ENCODE measurements at regions not wholly inside any gene's neighbourhood (a gene's known extent, or its start where the extent isn't known, plus 50 kb on each side); places are given as distances from the start of the nearest gene placed in this dataset.

- no peak for DNase-seq (ENCODE audit: low spot score in 2 of 2)
- Histone ChIP-seq H3K4me1 (no peaks in the 10 kb centered on the region), H3K4me3 (no peak overlapping the region), H3K27me3 (no peaks in the 10 kb centered on the region), H3K9me3 (no peaks in the 10 kb centered on the region), H3K36me3 (no peaks in the 10 kb centered on the region), H3K27ac (no peak overlapping the region)
- TF ChIP-seq POLR2A (IDR thresholded peaks at IDR 0.05) (no peak), POLR2AphosphoS5 (IDR thresholded peaks at IDR 0.05) (no peak), EP300 (IDR thresholded peaks at IDR 0.05) (no peak)
- TF ChIP-seq, protein P1, sequence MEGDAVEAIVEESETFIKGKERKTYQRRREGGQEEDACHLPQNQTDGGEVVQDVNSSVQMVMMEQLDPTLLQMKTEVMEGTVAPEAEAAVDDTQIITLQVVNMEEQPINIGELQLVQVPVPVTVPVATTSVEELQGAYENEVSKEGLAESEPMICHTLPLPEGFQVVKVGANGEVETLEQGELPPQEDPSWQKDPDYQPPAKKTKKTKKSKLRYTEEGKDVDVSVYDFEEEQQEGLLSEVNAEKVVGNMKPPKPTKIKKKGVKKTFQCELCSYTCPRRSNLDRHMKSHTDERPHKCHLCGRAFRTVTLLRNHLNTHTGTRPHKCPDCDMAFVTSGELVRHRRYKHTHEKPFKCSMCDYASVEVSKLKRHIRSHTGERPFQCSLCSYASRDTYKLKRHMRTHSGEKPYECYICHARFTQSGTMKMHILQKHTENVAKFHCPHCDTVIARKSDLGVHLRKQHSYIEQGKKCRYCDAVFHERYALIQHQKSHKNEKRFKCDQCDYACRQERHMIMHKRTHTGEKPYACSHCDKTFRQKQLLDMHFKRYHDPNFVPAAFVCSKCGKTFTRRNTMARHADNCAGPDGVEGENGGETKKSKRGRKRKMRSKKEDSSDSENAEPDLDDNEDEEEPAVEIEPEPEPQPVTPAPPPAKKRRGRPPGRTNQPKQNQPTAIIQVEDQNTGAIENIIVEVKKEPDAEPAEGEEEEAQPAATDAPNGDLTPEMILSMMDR (IDR thresholded peaks at IDR 0.05), result no peak
Observed at GRCh38 chr2:164224007-164224406, 397.3 kb downstream of the GRB14 start.

GRCh38 chr2:164221473-164221872, 399.8 kb downstream of the GRB14 start:
- TF ChIP-seq POLR2A (IDR thresholded peaks at IDR 0.05) (no peak), EP300 (IDR thresholded peaks at IDR 0.05) (no peak), POLR2AphosphoS5 (IDR thresholded peaks at IDR 0.05) (no peak)

DNA sequence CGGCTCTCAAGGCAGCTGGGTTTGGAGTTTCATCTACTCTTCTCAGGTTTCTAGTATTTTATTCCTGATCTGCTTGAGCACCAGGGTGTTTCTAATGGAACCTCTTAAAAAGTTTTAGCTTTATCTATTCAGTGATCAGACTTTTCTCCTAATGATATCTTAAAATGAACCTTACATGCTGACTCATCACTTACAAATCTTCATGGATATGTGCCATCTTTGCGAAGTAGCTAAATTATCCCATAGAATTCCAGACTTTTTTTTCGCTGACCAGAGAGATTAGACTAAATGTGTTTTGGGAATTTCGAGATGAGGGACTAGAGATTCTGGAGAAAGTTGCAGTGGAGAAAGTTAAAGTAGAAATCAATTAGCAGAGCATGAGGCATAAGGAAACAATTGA, 401.0 kb downstream of the GRB14 start:
- Histone ChIP-seq H3K36me3 (no peaks in the 10 kb centered on the region), H3K4me1 (no peaks in the 10 kb centered on the region), H3K27ac (no peak overlapping the region), H3K4me3 (no peak overlapping the region), H3K27me3 (no peaks in the 10 kb centered on the region), H3K9me3 (no peaks in the 10 kb centered on the region)
- no peak for DNase-seq (ENCODE audit: low spot score in 2 of 2)
- WGBS, result 74% methylated on average over 4 of the region's 4 CpGs
- no peak for TF ChIP-seq POLR2AphosphoS5 (IDR thresholded peaks at IDR 0.05)
- no peak for TF ChIP-seq EP300 (IDR thresholded peaks at IDR 0.05)
- TF ChIP-seq, protein P1 (IDR thresholded peaks at IDR 0.05), result no peak
- TF ChIP-seq POLR2A (IDR thresholded peaks at IDR 0.05), result no peak

More at GRCh38 chr2:164221473-164221872, 399.8 kb downstream of the GRB14 start:
- Histone ChIP-seq H3K27ac (no peak overlapping the region), H3K27me3 (no peaks in the 10 kb centered on the region), H3K36me3 (no peaks in the 10 kb centered on the region), H3K4me1 (no peaks in the 10 kb centered on the region), H3K4me3 (no peak overlapping the region), H3K9me3 (no peaks in the 10 kb centered on the region)
- no peak for DNase-seq (ENCODE audit: low spot score in 2 of 2)
- WGBS, result 42% methylated on average over 2 of the region's 2 CpGs

- WGBS, result 95% methylated on average over 1 of the region's 1 CpG
- H3K36me3 ChIP-seq, result no peaks in the 10 kb centered on the region
- no peak for DNase-seq (ENCODE audit: low spot score in 2 of 2)
- H3K27me3 ChIP-seq, result no peaks in the 10 kb centered on the region
- TF ChIP-seq, protein P1 (IDR thresholded peaks at IDR 0.05), result no peak
- no peak for TF ChIP-seq POLR2AphosphoS5 (IDR thresholded peaks at IDR 0.05)
- TF ChIP-seq EP300 (IDR thresholded peaks at IDR 0.05), result no peak
- TF ChIP-seq POLR2A (IDR thresholded peaks at IDR 0.05), result no peak
- H3K4me3 ChIP-seq, result no peak overlapping the region
- H3K4me1 ChIP-seq, result no peaks in the 10 kb centered on the region
- H3K9me3 ChIP-seq, result no peaks in the 10 kb centered on the region
- no peak overlapping the region for H3K27ac ChIP-seq
Observed at GRCh38 chr2:164213916-164214315, 407.4 kb downstream of the GRB14 start.

DNA sequence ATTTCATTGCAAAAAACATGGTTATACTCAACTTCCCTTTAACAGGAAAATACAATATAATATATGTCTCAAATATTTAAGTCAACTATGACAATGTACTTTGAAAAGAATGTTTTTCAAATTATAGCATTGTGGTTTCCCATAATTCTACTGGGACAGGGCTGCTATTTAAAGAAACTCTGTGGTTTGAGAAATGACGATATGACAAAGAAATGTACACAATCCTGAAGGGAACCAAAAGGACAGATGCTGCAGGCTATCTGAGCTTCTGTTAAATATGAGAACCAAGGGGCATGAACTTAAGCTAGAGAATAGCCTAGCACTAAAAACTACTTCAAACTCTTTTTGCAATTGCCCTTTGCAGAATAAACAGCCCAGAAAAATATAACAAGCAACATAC, 415.9 kb downstream of the GRB14 start:
- Histone ChIP-seq H3K4me1 (no peaks in the 10 kb centered on the region), H3K9me3 (no peaks in the 10 kb centered on the region), H3K27ac (no peak overlapping the region), H3K36me3 (no peaks in the 10 kb centered on the region), H3K4me3 (no peak overlapping the region), H3K27me3 (no peaks in the 10 kb centered on the region)
- DNase-seq (ENCODE audit: low spot score in 2 of 2), result no peak
- TF ChIP-seq POLR2AphosphoS5 (IDR thresholded peaks at IDR 0.05), result no peak
- TF ChIP-seq, protein P1 (IDR thresholded peaks at IDR 0.05), result no peak
- TF ChIP-seq EP300 (IDR thresholded peaks at IDR 0.05), result no peak
- TF ChIP-seq POLR2A (IDR thresholded peaks at IDR 0.05), result no peak
- WGBS, result 11% methylated on average over 1 of the region's 1 CpG

DNA sequence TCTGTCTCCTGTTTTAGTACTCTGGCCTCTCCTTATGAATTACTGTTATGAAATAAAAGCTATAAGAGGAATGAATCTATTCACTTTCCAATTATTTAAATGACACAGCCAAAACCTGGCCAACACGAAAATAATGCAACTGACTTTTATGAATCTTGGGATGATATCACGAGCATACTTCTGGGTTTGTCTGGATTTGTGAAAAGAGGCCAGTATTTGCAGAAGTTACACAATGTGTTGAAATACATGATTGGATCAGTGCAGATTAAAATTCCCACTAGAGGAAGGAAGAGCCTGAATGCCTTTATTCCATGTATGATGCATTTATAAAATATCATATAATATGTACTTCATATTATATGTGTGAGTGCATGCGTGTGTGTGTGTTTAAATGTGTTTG, 418.2 kb downstream of the GRB14 start:
- Histone ChIP-seq H3K27ac (no peak overlapping the region), H3K4me1 (no peaks in the 10 kb centered on the region), H3K36me3 (no peaks in the 10 kb centered on the region), H3K4me3 (no peak overlapping the region), H3K27me3 (no peaks in the 10 kb centered on the region), H3K9me3 (no peaks in the 10 kb centered on the region)
- DNase-seq (ENCODE audit: low spot score in 2 of 2), result no peak
- WGBS, result 75% methylated on average over 3 of the region's 3 CpGs
- TF ChIP-seq POLR2A (IDR thresholded peaks at IDR 0.05), result no peak
- TF ChIP-seq POLR2AphosphoS5 (IDR thresholded peaks at IDR 0.05), result no peak
- TF ChIP-seq, protein P1 (IDR thresholded peaks at IDR 0.05), result no peak
- no peak for TF ChIP-seq EP300 (IDR thresholded peaks at IDR 0.05)

Measured in suprapubic skin (tissue), 4 donors.